Panc1 (cell line): ENCODE measurements at regions not wholly inside any gene's neighbourhood (a gene's known extent, or its start where the extent isn't known, plus 50 kb on each side); places are given as distances from the start of the nearest gene placed in this dataset.

Source experiments
- ATAC-seq: fragments of 200-7000 bp; cut with Tn5 transposase; 2 replicates; pipeline ENCODE4 v1.9.1; 2020; ENCODE audit warnings: mild to moderate bottlenecking, moderate library complexity
- BruUV-seq: library from RNA; stranded (reverse); fragments of 400-500 nt; replicated peaks from 2 replicates; lab custom pipeline; 2021; lab: Mats Ljungman, UMichigan
- CTCF ChIA-PET: fragments of 300-600 bp; sonication (Branson Sonifier 250); formaldehyde crosslinking; loops from one replicate; lab custom pipeline; 2022; ENCODE audit warnings: antibody characterized with exemption; lab: Charles Lee
- POLR2A ChIA-PET: fragments of 300-600 bp; sonication (Branson Sonifier 250); formaldehyde crosslinking; loops from one replicate; lab custom pipeline; 2022; ENCODE audit warnings: antibody characterized with exemption; lab: Charles Lee
- DNase-seq: peaks from one replicate; pipeline ENCODE4 v3.0.0-alpha.2; 2010; ENCODE audit warnings: low read depth, low spot score
- H3K27ac ChIP-seq: 2 replicates; pipeline ENCODE4 v1.5.1; 2011; ENCODE audit warnings: mild to moderate bottlenecking, low read length, inconsistent platforms
- H3K27me3 ChIP-seq: fragments of 200-500 bp; sonication (Bioruptor generic); 2 replicates; pipeline ENCODE4 v1.6.0; 2014; ENCODE audit warnings: low read length, inconsistent platforms; ENCODE audit not compliant: control insufficient read depth, insufficient read depth
- H3K36me3 ChIP-seq: fragments of 200-500 bp; sonication (Bioruptor generic); 2 replicates; pipeline ENCODE4 v1.5.1; 2014; ENCODE audit warnings: inconsistent platforms, mild to moderate bottlenecking, low read length, moderate library complexity; ENCODE audit not compliant: control insufficient read depth, insufficient read depth
- H3K4me1 ChIP-seq: 2 replicates; pipeline ENCODE4 v1.5.1; 2011; ENCODE audit warnings: inconsistent platforms, mild to moderate bottlenecking, low read length, moderate library complexity; ENCODE audit not compliant: control insufficient read depth, insufficient read depth
- H3K4me3 ChIP-seq, 2 experiments: 2 replicates each; pipeline ENCODE4 v1.5.1; 2011 to 2012; ENCODE audit warnings: low read depth in 2 of 2, low read length in 2 of 2, mild to moderate bottlenecking in 2 of 2, inconsistent platforms in 1 of 2, moderate library complexity in 1 of 2
- H3K9me3 ChIP-seq: fragments of 200-500 bp; sonication (Bioruptor generic); 2 replicates; pipeline ENCODE4 v1.5.1; 2014; ENCODE audit warnings: low read depth, mild to moderate bottlenecking, inconsistent platforms, low read length, moderate library complexity; ENCODE audit not compliant: control insufficient read depth, insufficient read depth
- CTCF ChIP-seq: fragments of 450-650 bp; IDR thresholded peaks from 2 replicates; pipeline ENCODE4 v1.5.1; 2017; ENCODE audit warnings: mild to moderate bottlenecking
- POLR2AphosphoS5 ChIP-seq: IDR thresholded peaks from 2 replicates; pipeline ENCODE4 v1.6.1; 2012; ENCODE audit warnings: mild to moderate bottlenecking, low read depth, low read length, moderate library complexity
- REST ChIP-seq, 2 experiments: IDR thresholded peaks; 2 replicates each; pipeline ENCODE4 v1.6.1; 2011 to 2012; ENCODE audit warnings: low read depth in 2 of 2, control low read depth in 1 of 2, low read length in 1 of 2, mild to moderate bottlenecking in 1 of 2, moderate library complexity in 1 of 2; ENCODE audit not compliant: insufficient read depth in 1 of 2
- SIN3A ChIP-seq: IDR thresholded peaks from 2 replicates; pipeline ENCODE4 v1.6.1; 2012; ENCODE audit warnings: low read depth, mild to moderate bottlenecking, low read length, moderate library complexity, borderline replicate concordance; ENCODE audit not compliant: insufficient read depth
- TCF7L2 ChIP-seq: IDR thresholded peaks from 2 replicates; pipeline ENCODE4 v1.6.1; 2011; ENCODE audit warnings: mild to moderate bottlenecking, low read depth, low read length, inconsistent platforms
- in situ Hi-C: cut with HindIII; loops from 2 replicates; pipeline ENCODE4 v1.10.0; 2016; ENCODE audit warnings: low sequenced_read_pairs, low pct_unique_long_range_greater_than_20kb
- intact Hi-C: fragments of 100-400 bp; cut with micrococcal nuclease; formaldehyde crosslinking; loops from one replicate; pipeline ENCODE4 v1.10.0; 2022; ENCODE audit not compliant: unreplicated experiment

DNA sequence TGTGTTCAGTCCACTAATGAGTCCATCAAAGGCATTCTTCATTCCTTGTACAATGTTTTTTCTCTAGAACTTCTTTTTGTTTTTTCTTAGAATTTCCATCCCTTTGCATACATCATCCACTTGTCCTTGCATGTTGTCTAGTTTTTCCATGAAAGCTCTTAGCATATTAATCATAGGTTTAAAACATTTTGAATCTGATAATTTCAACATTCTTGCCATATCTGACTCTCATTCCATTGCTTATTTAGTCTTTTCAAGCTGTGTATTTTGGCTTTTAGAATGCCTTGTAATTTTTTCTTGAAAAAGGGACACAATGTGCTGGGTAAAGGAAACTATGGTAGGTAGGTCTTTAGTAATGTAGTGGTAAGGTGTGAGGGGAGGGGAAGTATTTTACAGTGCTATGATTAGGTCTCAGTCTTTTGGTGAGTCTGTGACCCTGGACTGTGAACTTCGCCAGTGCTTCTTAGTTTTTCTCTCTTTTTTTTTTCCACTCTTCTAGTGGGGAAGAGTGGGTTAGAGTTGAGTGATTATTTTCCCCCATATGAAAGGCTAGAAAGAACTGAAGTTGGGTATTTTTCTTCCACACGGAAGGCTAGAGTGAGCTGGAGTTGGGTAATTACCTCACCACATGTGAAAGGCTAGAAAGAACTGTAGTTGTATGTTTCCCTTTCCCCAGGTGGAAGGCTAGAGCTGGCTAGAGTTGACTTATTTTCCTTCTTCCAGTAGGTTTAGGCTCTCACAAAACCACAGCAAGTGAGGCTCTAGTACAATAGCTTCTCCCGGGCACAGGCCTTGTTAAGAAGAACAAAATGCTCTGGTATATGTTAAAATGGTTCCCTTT lies 172.1 kb downstream of the SNX18 start:
- ChIA-PET CTCF (no interaction called here), POLR2A (no interaction called here)
- TF ChIP-seq POLR2AphosphoS5 (no peak), TCF7L2 (no peak), SIN3A (no peak), CTCF (no peak), REST (IDR thresholded peaks at IDR 0.05; ENCODE audit: insufficient read depth in 1 of 2, low read depth in 2 of 2, low read length in 1 of 2) (no peak)
- Histone ChIP-seq H3K9me3 (no peaks in the 10 kb centered on the region), H3K4me3 (no peak overlapping the region), H3K36me3 (no peaks in the 10 kb centered on the region), H3K27me3 (no peaks in the 10 kb centered on the region), H3K27ac (no peak overlapping the region), H3K4me1 (no peaks in the 10 kb centered on the region)
- BruUV-seq: no TSS peak
- no peak for DNase-seq
- in situ Hi-C loops (no loop called here), intact Hi-C loops (no loop called here)
- ATAC-seq: no peak

GRCh38 chr5:54680998-54681397 lies 163.4 kb downstream of the SNX18 start:
- in situ Hi-C loops (no loop called here), intact Hi-C loops (no loop called here)
- BruUV-seq: no TSS peak
- no peak for ATAC-seq
- H3K4me3 ChIP-seq: no peak overlapping the region
- no peak overlapping the region for H3K27ac ChIP-seq
- no peak for TF ChIP-seq CTCF
- no peak for TF ChIP-seq REST (IDR thresholded peaks at IDR 0.05; ENCODE audit: insufficient read depth in 1 of 2, low read depth in 2 of 2, low read length in 1 of 2)
- TF ChIP-seq TCF7L2: no peak
- TF ChIP-seq POLR2AphosphoS5: no peak
- TF ChIP-seq SIN3A: no peak
- no peaks in the 10 kb centered on the region for H3K9me3 ChIP-seq
- ChIA-PET CTCF (no interaction called here), POLR2A (no interaction called here)
- H3K4me1 ChIP-seq: no peaks in the 10 kb centered on the region
- H3K36me3 ChIP-seq: no peaks in the 10 kb centered on the region
- DNase-seq: no peak
- H3K27me3 ChIP-seq: no peaks in the 10 kb centered on the region
